ENCODE measurements at regions not wholly inside any gene's neighbourhood (a gene's known extent, or its start where the extent isn't known, plus 50 kb on each side); places are given as distances from the start of the nearest gene placed in this dataset.

DNA sequence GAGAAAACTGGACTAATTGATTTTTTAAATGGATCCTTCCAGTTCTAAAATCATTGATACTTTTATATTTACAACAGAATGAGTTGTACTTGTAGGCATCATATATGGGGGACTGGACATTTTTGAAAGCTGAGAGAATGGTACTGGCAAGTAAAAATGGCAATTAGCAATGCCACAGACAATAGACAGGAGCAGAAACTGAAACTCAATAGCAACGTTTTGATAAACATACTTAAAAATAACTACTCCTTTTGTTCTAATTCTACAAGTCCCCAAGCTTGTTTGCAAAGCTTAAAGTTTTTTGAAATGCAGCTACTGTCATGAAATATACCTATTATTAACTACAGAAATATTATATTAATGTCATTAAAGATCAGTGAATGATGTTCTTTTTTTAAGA, 52.8 kb upstream of the FBXL7 start:
- DNase-seq (ENCODE audit: low spot score), result no peak

DNA sequence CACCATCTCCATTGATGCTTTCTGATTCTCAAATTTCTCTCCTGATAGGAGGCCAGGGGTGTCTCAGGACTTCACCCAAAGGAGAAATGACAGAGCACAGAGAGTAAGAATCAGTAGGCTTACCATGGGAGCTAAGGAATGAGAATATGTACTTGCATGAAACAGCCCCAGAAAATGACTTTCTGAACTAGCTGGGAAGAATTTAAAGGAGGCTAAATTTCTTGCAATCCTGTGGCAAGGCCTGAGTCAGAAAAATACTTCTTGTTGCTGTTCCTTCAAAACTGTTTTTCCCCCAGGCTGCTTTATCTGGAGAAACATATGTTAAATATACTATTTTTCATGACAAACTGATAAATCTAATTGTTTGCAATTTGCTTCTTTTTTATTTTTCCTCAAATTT, 53.4 kb upstream of the FBXL7 start:
- no peak for DNase-seq (ENCODE audit: low spot score)

DNA sequence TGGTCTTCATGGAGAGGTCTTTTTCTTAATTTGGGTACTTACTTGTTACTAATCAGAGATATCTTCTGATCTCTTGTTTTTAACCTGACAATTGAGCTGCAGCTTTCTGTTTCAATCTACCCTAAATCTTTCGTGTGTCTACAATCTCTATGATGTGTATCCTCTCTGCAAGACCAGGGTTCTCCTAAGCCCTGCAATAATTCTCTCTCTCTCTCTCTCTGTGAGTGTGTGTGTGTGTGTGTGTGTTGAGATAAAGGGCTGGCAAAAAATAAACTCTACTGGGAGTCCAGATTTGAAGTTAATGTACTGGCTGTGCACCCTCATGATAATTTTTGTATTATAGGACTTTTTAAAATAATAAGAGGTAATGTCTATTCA, 57.8 kb upstream of the FBXL7 start:
- no peak for DNase-seq (ENCODE audit: low spot score)

DNA sequence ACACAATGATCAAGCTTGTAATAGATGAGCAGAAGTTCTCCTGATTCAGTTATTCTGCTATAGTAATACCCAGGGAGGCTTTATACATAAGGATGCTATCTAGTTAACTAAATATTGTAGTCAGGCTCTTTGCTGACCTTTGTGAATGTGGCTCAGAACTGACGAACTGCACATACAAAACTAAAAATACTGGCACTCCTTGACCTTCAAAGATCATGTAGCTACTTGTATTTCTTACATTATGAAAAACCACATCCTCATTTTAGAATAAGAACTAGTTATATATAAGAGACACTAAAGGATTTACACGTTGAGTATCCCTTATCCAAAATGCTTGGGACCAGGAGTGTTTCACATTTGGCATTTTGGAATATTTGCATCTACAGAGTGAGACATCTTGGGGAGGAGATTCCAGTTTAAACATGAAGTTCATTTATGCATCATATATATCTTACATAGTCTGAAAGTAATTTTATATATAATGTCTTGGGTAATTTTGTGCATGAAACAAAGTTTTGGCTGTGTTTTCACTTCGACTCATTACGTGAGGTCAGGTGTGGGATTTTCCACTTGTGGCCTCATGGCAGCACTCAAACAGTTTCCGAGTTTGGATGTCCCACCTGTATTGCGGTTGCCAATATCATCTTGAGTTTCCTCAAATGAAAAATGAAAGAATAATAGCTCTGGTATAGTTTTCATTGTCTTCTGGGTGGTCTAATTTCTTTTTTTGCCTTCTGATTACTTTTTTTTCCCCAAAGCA, 58.4 kb upstream of the FBXL7 start:
- no peak for DNase-seq (ENCODE audit: low spot score)

DNA sequence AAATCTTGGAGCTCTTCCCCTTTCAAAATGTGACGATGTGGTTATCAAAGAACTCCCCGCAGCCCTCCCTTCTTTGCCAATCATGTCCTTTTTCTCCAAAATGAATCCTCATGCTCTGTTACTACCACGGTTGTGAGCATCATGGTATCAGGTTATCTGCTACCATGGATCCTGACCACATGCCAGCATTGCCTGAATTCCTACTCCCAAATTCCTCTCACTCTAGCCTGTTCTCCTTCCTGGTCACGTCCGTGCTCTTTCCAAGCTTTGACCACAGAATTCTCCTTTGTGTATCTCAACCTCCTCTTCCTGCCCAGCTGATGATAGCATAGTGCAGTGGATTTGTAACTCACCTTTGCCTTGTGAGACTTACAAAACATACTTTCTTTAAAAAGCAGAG, 59.5 kb upstream of the FBXL7 start:
- no peak for DNase-seq (ENCODE audit: low spot score)

DNA sequence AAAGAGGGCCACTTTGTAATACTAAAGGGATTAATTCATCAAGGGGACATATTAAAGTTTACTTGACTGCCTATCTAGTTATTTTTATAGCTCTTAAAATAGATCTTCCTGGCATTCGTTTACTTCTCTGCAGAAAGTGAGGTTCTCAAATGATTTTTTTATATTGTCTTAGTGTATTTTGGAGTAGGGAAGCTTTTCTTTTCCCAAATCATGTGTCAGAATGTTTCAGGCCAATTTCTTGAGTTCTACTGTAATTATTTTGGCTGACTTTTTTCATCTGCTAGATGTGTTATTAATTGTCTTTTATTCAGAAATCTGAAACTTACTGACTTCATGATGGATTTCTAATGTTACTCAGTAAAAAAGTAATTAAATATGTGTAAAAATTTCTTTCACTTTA, 60.2 kb upstream of the FBXL7 start:
- DNase-seq (ENCODE audit: low spot score), result no peak

DNA sequence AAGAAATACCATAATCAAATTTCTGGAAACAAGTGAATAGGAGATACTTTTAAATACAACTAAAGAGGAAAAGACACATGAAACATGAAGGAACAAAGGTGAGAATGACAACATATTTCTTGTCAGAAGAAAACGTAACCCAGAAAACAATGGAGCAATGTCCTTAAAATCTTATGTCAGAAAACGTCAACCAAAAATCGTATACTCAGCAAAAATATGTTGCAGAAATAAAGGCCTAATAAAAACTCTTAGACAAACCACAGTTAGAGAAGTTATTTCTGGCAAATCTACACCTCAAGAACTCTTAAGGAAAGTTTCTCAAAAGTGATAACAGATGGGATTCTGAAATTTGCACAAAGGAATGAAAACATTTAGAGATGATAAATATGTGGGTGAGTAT, 66.3 kb upstream of the FBXL7 start:
- DNase-seq (ENCODE audit: low spot score), result no peak

DNA sequence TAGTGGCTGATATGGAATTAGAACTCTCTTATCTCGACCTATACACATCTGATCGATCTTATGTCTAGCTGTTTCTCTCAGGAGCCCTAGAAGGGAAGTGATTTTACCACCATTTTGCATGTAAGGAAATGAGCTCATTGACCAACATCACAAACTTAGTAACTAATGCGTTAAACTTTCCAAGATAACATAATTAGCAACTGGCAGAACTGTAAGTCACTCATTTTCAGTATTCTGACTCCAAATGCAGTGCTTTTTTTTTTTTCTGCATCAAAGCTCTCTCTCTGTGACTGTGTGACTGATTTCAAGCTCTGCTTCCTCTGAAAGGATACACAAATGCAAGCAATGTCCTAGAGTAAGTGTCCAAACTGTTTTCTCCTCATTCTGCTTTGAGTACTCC, 68.1 kb upstream of the FBXL7 start:
- DNase-seq (ENCODE audit: low spot score), result no peak

DNA sequence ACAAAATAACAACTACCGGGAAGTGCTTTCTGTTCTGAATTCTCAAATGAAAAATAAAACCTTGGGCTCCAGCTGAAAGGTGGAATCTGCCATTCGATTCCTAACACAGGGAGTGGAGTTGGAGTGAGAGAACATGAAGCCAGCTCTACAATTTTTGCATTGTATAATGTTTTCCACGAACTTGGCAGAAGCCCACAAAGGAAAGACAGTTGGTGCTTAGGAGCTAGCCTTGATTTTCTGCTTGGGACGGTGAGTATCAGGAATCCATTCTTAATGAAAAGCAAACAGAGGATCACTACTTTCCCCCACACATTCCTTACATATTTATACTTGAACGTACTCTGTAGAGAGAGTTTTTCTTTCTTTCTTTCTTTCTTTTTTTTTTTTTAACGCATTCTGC, 74.2 kb upstream of the FBXL7 start:
- no peak for DNase-seq (ENCODE audit: low spot score)

DNA sequence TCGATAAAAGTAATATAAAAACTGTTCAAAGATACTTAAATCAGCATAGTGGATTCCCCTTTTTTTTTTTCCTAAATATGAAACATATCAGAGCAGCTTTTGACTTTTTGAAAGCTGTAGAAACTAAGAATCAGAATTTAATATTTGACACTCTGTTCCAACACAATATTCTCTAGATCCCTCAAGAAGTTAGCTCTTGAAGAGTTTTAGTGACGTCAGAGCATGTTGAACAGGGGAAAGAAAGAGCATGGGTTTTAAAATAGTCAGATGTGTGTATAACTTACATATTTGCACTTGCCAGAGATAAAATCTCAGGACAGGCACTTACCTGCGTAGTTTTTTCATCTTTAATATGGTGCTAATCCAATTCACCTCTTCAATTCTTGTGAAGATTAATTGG, 75.2 kb upstream of the FBXL7 start:
- no peak for DNase-seq (ENCODE audit: low spot score)

DNA sequence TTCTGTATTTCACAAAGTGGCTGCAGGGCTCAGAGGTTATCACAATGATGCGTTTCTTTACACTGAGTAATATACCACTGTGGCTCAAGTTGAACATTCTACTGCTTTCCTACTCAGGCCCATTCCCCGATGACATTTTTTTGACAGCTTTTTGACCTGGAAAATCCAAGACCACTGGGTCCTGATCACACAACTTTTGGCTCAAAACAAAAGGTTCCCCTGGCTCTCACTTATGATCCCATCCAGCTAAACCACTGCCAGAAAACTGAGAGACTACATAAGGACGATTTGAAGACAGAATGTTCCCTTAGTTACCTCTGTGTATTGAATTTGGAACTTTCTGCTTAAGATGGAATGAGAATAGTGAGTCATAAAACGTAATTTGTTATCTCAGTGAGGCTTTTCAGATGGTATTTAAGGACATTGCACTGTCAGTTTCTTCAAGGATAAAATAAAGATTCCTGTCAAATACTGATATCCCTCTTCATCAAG, 78.0 kb upstream of the FBXL7 start:
- peak; percentile 36 for DNase-seq (ENCODE audit: low spot score)

DNA sequence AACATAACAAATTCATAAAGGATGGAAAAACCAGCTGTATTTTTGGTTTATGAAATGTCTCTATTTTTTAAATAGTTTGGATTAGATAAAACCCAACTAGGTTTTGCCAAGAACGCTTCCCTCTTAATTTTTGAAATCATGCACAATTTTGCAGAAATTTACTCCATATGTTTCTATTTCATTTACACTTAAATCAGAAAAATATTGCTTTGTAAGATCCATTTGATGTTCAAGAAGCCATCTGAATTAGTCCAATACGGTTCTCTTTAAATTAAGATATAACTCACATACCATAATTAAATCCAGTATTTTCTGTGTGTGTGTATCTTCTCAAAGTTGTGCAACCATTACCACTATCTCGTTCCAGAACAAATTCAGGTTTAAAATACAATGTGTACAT, 78.6 kb upstream of the FBXL7 start:
- DNase-seq (ENCODE audit: low spot score), result no peak

DNA sequence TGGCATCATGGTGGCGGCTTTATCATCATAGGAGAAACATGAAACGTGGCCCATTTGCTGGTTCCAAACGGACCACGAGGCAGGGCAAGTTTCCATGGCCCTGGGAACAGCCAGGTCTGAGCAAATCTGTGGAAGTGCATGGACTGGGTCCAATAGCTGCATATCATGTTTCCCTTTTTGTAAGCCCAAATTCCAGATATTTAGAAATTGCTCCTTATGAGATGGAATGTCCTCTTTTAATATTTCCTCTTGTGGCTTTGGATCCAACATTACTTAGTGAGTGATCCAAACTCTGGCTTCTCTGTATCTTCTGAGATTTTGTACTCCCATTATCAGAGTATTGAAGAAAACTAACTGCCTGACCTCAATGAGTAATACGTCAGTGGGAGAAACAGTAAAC, 79.8 kb upstream of the FBXL7 start:
- DNase-seq (ENCODE audit: low spot score), result no peak

DNA sequence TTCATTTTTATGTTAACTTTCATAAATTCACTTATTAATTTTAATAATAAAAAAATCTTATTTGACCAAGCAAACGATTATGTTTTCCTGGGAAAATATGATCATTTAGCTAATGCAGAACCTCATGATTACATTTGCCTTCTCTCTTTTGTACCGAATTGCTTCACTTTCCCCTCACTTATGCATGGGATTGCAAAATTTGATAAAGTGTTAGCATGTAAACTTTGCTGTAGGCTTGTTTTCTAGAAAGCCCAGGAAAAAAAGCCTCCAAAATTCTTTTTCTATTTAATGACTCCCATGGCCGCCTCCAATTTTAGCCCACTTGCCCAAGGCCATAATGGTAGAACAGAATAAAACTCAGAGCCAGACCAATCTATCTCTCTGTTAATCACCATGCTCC, 82.8 kb upstream of the FBXL7 start:
- no peak for DNase-seq (ENCODE audit: low spot score)

DNA sequence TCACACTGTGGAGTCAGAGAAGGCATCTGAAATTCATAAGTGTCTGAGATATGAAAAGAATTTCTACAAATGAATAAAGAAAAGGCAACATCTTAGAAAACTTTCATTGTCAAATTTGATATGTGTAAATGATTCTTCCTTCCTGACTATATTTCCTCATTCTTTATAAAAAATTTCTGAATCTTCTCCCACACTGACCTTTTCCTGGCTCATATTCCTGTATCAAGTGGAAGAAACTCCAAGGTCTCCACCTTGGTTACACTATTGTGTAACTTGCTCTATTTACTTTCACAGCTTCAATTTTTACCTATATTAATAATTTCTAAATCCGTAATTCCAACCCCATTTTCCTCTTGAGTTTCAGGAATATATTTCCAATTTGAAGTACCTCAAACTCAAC, 93.5 kb upstream of the FBXL7 start:
- DNase-seq (ENCODE audit: low spot score), result no peak

DNA sequence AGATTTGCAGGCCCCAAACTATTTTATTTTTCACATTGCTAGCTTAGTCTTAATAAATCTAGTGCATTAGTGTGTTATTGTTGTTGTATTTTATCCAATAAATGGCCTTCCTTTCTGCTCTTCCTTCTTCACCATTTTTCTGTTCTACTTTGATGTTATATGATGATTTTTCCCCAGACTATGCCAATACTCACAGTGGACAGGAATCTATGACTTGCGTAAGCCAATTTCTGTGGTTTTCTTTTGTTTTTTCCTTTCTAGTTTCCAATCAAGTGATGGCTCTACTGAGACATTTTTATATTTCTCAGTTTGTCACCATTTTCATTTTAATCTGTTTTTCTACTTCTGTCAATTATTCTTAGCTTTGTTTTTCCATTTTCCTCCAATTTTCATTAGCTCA, 106.8 kb upstream of the FBXL7 start:
- DNase-seq (ENCODE audit: low spot score), result no peak

DNA sequence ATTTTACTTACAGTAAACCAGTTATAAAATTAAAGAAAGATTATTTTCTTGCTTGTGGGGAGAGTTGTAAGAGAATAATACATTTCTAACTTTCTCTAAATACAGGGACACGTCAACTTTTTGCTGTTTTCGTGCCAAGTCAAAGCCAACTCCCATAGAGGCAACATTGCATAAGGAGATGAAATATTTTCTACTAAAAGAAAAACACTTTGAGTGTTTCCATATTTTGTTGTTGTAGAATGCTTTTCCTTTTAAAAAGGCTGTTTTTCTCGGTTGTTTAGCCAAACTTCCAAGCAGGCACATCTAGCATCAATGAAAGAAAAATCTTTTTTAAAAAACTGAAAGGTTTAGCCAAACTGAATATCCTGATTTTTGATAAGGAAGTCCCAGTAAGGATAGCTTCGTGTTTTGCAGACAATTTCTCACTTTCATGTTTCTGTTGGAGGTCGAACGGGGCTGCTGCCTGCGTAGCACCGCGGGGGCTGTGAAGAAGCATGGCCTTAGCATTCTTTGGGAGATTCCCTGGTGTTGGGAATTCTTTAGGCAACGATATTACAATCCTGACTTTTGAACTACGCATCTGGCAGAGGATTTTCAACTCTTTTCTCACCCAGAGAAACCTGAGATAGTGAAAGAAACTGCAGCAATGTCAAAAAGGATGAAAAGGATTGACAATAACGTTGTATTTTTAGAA, 108.1 kb upstream of the FBXL7 start:
- DNase-seq (ENCODE audit: low spot score), result no peak

DNA sequence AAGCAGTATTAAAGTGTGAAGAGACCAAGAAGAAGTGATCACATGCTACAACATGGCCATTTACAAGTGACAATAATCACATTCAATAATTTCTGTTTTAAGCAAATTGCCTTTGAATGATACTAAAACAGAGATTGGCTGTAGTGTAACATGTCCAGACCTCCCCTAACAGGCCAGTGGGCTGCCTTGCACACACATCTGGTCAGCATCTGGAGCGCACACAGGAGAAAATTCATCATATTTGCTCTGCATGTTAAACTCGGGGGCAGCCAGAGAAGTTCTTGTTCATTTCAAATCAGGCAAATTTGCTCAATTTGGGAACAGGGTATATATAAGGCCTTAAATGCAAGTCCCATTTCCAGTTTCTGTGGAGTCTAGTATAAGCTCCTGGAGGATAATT, 111.1 kb upstream of the FBXL7 start:
- DNase-seq (ENCODE audit: low spot score), result no peak

DNA sequence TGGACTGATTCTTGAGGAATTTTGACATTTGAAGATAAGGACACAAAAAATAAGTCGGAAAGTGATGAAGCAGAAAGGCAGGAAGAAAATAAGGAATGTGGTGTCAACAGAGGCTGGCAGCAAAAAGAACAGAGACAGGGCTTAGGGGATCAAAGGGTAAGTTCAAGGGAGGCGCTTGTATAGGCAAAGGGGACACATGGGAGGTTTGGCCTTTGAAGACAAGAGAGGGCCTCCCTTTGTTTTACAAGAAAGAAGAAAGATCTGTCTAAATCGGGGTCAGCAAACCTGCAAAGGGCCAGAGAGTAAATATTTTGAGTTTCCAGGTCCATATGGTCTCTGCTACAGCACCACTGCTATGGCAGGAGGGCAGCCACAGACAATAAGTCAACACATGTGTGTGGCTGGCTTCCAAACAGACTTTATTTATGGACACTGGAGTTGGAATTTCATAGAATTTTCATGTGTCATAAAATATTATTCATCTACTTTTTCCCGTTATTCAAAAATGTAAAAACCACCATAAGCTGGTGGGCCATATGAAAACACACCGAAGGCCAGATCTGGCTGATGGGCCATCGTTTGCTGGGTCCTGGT, 112.0 kb upstream of the FBXL7 start:
- no peak for DNase-seq (ENCODE audit: low spot score)

DNA sequence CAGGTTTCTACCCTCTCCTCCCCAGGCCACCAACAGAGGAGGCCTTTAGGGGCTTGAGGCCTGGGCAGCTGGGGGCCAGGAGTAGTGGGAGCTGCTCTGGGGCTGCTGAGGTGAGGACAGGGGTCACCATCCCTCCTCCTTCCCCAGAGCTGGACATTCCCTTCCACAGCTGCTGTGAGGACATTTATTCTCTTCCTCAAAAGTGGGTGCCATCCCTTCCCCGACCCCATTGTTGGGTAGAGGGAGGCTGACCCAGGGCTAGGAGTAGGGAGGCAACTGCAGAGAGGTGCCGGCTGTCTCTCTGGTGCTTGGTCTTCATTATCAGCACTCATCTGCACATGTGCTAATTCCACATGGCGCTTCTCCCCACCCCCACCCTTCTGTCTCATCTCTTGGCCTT, 113.9 kb upstream of the FBXL7 start:
- no peak for DNase-seq (ENCODE audit: low spot score)

DNA sequence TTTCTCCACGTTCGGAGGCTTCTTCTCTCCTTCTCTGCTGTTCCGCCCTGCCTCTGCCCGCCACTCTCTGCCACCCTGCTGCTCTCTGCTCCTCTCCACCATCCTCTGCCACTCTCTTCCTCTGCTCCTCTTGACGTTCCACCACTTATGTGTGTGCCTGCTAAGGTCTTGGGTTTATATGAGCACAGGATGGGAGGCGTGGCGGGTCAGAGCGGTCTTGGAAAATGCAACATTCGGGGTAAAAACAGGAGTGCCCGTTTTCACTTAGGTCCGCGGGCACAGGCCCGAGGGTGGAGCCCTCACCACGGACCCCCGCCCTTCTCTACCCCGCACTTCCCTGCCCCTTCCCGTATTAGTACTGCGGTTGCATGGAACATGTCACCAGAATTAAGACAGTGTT, 114.4 kb upstream of the FBXL7 start:
- DNase-seq (ENCODE audit: low spot score), result no peak

DNA sequence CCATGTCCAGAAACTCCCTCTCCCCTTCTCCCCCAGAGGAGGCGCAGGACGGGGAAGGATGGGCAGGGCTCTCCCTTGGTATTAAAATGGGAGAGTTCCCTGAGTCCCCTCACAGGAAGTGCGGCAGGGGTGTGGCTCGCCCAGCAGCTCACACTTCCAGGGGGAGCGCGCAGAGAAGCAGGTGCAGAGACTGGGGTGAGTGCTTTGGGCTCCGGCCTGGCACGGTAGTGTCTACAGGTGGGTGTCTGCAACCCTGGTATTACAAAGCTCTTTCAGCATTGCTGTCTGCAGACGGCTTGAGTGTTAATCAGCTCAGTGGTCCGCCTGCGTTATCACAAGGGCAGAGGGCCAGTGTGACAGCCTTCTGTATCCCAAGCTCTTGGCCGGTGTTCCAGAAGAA, 114.9 kb upstream of the FBXL7 start:
- no peak for DNase-seq (ENCODE audit: low spot score)

DNA sequence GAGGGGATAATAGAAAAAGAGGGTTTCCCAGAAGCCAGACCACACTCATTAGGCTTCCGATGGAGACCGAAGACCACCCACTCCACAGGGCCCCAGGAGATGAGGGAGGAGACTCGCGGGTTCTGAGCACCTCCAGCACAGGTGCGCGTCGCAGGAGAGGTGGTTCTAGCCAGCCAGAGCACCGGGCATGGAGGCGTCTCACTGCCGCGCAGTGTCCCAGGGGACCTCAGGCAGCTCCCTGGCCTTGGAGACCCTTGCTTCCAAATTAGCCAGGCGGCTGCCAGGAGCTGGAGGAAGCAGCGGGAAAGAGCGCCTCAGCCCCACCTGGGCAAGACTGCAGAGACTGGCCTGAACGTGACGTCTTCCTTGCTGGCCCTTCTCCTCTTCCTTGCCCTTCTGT, 115.4 kb upstream of the FBXL7 start:
- no peak for DNase-seq (ENCODE audit: low spot score)

DNA sequence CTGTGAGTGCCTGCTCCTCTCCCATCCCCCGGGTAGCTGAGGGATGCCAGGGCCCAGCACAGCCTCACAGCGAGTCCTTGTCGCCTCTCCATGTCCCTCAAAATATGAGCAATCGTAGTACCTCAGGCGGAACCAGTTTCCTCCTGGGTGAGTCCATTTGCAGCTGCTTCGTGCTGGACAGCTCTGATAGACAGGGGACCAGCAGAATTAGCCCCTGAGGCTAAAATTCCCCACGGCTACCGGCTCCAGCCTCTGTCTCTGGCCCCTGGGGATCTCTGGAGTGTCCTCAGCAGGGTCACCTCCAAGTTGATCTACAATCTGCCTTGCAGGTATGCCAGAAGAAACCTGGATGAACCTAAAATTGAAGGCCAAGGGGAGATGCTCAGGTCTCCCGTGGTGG, 115.8 kb upstream of the FBXL7 start:
- no peak for DNase-seq (ENCODE audit: low spot score)
